ENCODE measurements at regions not wholly inside any gene's neighbourhood (a gene's known extent, or its start where the extent isn't known, plus 50 kb on each side); places are given as distances from the start of the nearest gene placed in this dataset.
"Not testable (repeated sequence)": the region's sequence is repeated elsewhere in the genome, so short reads cannot be mapped to it uniquely, and the experiment has no call there.

DNA sequence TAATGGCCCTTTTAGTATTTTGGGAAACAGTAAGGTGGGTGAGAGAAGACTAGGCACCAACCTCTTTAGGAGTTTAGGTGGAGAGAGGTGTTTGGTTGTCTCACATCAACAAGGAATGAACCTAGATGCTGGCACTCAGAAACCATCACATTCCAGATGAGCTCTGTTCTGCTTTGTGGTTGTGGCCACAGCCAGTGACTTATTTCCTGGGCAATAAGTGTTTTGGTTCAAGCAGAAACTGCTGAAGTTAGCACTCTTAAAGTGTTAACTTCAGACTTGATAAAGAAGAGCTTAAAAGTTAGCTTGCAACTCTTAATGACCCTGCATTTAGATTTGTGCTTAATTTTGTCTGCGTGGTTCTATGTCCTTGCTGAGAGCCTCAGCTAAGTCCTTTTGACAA is 929.2 kb downstream of the SLC4A3 start:
- DNase-seq (ENCODE audit: low spot score): no peak

DNA sequence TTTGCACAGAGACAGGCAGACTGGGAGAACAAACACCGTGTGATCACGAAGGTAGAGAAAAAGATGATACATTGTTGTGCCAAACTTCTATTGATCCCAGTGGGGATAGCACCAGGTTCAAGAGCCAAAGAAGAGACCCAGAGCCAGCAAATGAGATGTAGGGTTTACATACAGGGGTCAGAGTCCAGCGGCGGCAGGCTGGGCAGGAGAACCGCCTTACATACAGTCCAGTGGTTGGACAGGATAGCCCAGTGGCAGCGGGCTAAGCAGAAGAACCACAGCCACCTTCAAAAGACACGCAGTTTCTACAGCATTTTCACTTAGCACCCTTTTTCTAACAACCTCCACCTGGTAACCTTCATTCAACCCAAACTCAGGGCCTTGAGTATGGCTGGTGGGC is 932.8 kb downstream of the SLC4A3 start:
- DNase-seq (ENCODE audit: low spot score): no peak

DNA sequence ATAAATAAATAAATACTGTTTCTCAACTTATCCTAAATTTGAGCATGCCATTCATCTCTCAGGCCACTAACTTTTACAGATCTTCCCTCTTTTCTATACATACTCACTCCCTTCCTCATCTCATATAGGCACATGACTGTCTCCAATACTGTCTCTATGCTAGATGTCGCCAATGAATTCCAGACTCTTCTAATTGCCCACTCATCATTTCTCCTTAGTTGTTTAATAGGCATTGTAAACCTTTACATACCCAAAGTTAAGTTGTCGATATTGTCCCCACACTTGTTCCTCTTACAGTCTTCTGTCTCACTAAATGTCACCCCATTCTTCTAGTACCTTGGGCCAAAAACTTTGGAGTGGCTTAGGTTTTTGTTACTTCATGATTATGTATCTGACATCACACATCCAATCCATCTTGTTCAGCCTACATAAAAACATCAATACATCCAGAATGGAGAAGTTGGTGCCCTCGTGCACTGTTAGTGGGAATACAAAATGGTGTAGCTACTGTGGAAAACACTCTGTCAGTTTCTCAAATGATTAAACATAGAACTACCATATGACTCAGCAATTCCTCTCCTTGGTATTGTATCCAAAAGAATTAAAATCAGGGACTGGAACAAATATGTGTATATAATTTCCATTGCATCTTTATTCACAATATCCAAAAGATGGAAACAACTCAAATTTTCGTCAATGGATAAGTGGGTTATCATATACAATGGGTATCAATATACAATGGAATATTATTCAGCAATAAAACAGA is 935.1 kb downstream of the SLC4A3 start:
- DNase-seq (ENCODE audit: low spot score): no peak

DNA sequence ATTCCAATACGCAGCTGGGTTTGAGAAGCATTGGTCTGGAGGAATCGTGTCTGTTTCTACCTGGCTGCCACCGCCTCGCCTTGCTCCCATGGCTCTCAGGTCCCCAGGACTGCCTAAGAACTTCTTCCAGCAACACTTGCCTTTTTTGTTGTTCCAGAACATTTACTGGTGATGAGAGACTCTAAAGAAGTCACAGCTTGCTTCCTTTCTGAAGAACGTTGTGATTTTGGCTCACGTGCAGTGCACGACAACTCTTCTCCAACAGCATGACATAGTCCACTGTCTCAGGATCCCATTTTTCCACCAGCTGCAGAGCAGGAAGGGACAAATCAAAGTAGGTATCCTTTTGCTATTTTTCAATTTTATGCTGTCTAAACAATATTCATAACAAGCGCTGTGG is 940.9 kb downstream of the SLC4A3 start:
- no peak for DNase-seq (ENCODE audit: low spot score)

DNA sequence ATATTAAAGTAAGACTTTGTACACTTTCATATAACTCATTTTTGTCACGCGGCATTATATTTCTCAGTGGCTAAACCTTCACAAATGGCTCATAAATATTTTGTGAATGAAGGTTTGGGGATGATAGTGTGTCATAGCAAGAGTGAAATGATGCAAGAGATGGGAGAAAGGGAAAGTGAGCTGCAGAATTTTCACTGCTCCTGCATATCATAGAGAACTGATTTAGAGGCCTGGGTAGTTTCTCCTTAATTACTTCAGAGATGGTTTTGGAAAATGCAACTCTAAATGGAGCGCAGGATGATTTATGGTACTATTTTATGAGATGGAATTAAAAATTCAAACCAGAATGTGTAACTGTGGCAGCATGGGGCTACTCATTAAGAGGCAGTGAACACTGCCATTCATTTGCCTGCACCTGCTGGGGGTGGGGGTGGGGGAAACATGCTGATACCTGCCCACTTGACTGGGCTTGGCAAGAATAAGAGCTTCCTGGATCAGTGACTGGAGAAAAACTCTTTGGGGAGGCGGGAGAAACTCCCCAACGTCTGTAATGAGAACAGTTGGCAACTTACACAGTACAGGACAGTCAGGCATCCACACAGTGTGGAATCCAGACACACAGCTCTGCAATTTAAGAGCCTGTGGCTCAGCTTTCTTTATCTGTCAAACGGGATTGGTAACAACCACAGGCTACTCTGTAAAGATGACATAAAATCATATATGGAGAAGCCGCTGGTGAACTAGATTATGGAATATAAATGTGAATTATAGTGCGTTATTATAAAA is 941.9 kb downstream of the SLC4A3 start:
- DNase-seq (ENCODE audit: low spot score): no peak

DNA sequence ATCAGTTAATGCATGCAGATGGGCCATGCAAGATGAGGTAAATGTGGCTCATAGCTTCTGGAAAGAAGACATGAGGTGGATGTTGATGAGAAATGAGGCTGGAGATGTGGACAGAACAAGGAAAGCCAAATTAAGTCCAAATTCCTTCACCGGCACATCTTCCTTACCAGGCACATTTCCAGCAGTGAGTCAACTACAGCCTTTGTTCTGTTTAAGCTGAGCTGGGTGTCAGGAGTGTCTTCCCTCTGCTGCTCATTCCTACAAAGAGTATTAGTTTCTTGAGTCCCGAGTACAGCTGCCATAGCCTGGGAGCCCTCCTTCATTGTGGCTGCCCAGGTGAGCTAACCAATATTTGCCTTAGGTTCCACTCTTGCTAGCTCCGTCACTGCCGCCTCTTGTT is 945.0 kb downstream of the SLC4A3 start:
- DNase-seq (ENCODE audit: low spot score): no peak

DNA sequence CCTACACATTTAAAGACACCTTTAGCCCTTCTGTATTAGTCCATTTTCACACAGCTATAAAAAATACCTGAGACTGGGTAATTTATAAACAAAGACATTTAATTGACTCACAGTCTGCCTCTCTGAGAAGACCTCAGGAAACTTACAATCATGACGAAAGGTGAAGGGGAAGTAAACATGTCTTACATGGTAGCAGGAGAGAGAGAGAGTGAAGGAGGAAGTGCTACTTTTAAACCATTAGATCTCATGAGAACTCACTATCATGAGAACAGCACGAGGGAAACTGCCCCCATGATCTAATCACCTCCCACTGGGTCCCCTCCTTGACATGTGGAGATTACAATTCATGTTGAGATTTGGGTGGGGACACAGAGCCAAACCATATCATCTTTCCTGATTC is 946.6 kb downstream of the SLC4A3 start:
- DNase-seq (ENCODE audit: low spot score): no peak

DNA sequence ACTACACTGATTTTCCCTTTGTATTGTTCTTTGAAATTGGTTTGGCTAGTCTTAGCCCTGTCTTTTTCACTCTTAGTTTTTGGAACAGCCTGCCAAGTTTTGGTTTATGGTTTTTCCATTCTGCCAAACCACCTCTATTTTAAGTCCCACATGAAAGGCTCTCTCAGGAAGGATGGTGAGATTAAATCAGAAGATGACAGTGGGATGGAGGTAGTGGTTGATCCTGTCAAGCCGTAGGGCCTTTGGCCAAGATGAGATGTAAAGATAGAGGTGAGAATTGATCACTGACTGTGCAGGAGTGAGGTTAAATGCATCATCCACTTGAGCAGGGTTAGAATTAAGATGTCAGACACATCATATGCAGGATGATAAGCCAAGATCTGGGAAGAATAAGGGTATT is 948.5 kb downstream of the SLC4A3 start:
- DNase-seq (ENCODE audit: low spot score): no peak

DNA sequence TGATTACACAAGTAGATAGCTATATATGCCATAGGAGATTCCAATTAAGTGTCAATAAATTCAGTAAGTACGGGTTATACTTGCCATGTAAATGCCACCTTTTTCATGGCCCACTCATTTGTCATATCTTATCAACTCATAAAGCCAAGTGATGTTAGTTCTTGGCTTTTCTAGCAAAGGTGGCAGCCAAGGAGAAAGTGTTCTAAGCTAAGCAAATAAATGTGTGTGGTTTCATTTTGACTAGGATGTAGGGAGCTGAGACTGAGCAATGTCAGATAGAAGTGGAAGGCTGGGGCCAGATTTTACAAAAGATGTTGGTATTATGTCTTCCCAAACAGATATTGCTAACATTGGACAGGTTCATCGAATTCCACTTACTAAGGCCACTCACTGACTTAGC is 952.0 kb downstream of the SLC4A3 start:
- no peak for DNase-seq (ENCODE audit: low spot score)

DNA sequence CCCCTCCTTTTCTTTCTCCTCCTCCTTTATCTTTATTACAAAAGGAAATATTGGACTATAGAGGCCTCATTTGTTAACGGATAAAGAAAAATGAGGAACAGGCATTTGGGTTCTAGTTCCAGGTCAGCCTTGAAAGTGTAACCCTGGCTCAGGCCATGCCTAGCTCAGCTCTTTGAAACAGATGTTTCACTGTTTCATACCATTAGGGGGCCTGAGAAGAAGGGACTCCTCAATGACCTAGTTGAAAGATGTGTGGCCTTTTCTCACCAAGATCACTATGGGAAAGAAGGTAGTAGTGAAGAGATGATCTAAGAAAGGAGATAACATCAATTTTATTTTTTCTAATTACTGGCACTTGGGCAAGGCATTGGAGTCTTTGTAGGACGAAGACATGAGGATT is 952.7 kb downstream of the SLC4A3 start:
- peak; percentile 25 for DNase-seq (ENCODE audit: low spot score)

DNA sequence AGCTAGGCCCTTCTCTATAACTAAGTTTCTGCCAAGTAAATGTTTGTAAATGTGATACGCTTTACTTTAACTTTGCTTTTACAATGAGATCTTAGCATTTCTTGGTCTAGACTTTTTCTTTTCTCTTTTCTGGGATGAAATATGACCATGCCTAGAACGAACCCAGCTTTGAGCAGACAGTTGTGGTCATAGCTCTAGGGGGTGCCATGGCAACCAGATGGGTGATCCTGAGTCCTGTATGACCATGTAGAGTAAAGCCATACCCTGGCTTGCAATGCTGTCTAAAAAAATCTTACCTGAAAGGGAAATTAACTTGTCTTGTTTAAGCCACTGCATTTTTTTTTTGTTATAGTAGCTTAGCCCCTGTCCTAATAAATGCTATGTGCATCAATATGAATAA is 956.3 kb downstream of the SLC4A3 start:
- no peak for DNase-seq (ENCODE audit: low spot score)

DNA sequence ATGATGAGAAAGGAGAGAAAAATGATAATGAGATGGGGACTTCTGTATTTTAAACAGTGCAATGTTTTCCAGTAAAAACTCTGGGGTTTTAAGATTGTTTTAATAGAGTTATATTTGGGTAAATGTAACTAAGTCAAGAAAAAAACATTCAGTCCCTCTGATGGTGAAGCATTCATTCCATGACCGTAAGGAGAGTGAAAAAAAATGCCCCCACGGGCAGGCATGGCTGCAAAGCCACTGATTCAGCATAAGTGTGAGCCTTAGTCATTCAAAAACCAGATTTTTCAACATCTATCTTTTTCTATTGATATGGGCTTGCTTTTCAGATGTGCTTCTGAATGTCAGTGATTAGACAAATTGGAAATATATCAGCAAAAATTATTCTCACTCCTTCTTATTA is 957.8 kb downstream of the SLC4A3 start:
- DNase-seq (ENCODE audit: low spot score): no peak

DNA sequence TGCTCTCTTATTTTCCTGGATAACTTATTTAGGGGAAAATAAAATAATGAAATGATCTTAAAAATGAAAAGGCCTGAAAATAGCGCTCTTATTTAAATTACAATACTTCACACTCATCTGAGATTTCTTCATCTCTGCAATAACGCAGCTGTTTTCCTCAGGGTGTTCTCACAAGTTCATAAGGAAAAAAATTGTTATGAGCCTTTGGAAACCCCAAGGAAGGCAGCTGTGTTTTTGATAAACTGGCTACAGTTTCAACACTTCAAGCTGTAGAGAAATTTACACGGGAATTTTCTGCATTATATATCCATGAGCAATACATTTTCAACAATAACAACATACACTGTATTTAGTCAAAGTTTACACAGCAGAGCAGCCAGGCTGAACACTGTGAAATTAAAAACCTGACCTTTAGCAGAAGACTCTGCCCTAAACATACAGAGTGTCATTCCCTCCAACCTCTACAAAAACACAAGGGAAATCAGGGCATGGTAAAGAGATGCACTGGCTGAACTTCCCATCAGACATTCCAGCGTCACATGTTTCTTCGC is 959.6 kb downstream of the SLC4A3 start:
- DNase-seq (ENCODE audit: low spot score): no peak

DNA sequence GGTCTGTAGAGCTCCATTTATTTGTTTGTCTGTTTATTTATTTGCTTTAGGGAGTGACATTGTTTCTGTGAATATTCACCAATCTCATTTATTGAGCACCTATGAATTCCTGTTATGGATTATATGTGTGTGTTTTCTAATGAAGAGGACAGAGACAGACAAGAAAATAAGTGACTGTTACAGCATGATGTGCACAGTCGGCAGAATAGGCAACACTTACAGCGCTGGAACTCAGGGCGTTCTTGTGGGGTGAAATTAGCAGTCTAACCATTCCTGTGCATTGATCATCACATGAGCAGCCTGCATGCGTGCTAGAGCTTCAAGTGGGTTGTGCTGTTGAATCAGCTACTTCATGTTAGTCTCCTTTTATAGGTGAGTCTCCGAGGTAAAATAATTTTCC is 960.7 kb downstream of the SLC4A3 start:
- no peak for DNase-seq (ENCODE audit: low spot score)

DNA sequence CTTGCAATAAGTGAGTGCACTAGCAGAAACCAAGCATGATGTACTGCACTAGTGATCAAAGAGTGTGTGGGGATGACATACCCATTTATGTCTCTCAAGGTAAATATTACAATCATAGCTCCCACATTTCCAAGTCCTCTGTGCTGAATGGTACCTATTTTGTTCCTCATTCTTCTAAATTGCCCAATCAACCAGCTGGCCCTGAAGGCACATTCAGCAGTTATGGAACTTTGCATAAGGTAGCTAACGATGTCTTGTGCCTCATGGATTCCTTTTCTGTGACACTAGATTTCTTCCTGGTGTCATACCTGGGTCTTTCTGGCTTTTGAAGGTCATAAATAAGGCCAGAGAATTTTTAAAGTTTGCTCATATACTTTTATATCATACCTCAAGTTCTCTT is 963.0 kb downstream of the SLC4A3 start:
- DNase-seq (ENCODE audit: low spot score): no peak

DNA sequence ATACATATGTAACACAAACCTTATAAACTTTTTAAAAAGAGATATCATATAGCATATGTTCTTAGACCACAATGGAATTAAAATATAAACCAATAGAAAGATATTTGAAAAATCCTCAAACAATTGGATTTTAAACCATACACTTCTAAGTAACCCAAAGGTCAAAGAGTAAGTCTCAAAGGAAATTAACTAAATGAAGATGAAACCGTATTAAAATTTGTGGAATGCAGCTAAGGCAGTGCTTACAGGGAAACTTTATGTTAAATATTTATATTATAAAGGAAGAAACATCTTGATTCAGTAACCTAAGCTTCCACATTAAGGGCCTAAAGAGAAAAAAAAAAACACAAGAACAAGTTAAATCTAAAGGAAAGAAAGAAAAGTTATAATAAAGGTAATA is 966.1 kb downstream of the SLC4A3 start:
- no peak for DNase-seq (ENCODE audit: low spot score)

DNA sequence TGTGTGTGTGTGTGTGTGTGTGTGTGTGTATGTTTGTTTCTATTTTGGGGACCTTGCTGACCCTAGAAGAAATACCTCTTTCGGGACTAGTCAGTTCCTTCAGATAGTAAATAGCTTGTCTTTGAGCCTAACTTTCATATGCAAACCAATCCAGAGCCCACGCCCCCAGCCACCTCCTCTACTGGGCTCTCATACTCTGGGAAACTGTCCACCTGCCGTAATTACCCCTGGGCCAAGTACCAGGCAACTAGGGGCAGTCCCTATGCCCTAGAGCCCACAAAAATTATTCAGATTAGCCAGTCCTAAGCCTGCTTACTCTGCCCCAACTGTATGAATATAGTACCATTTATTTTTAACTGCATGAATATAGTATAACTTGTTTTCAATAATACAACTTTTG is 970.4 kb downstream of the EPHA4 start:
- peak; percentile 14 for DNase-seq (ENCODE audit: low spot score)

DNA sequence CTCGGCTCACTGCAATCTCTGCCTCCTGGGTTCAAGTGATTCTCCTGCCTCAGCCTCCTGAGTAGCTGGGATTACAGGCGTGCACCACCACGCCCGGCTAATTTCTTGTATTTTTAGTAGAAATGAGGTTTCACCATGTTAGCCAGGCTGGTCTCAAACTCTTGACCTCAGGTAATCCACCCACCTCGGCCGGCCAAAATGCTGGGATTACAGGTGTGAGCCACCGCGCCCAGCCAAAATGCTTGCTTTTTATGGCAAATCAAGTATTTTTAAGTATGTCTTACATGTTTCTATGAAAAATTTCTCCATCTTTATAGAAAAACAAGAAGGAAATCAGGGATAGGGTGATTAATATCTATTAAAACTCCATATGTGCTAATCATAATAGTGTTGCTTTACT is 959.1 kb downstream of the EPHA4 start:
- DNase-seq (ENCODE audit: low spot score): not testable (repeated sequence)

DNA sequence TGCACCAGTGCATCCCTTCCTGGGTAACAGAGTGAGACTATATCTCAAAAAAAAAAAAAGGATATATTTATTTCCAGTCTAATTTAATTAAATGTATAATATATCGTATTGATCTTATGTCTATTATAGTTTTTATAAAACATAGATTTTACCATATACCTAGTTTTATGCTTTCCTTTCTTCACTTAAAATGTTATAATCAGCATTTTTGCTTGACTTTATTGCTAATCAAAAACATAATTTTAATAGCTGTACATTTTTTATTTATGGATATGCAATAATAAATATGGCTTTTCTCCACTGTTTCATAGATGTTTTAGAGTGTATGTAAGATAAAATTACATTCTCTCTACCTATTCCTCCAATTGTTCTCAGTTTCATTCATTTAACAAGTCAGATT is 958.0 kb downstream of the EPHA4 start:
- DNase-seq (ENCODE audit: low spot score): no peak

DNA sequence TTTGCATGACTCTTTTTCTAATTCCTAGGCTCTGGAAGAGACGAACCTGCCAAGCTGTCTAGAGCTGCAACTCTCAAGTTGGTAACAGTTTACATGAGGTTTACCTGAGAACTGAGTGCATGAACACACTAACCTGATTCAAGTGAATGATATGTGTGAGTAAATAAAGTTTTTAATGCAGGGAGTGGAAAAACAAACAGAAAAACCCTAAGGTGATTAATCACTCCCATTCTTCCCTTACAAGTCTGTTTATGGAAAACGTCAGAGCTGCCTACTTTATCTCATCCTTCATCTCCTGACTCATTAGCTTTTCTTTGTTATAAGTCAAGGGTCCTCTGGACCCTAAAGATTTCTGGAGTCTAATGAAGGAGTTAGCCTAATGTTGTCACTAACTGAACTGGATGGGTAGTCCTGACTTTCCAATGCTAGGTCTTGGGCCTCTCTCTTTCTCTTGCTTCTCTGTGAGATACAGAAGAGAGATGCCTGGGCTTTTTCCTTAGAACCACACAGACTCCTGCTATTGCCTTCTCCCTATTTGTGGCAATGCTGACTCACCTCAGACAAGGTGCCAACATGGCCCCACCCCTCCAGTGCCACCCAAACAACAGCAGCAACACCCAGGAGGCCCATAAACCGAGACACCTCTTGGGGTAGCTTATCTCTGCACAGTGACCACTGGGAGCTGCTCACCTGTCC is 952.4 kb downstream of the EPHA4 start:
- no peak for DNase-seq (ENCODE audit: low spot score)

DNA sequence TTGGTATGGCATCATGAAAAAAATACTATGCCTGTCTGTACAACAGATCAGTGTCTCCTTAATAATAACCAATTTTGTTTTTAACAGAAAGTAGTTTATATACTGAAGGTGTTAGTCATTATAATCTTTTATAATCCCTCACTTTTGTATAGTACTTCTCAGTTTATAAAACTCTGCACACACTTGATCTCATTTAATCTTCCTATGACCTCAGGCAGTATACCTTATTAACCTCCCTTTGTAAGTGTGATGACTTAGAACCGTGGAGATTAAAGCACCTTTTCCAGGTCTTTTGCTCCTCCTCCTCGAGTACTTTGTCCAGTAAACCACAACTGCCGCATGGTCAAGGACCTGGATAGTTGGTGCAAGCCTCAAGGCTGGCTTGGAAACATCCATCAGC is 945.5 kb downstream of the EPHA4 start:
- no peak for DNase-seq (ENCODE audit: low spot score)

DNA sequence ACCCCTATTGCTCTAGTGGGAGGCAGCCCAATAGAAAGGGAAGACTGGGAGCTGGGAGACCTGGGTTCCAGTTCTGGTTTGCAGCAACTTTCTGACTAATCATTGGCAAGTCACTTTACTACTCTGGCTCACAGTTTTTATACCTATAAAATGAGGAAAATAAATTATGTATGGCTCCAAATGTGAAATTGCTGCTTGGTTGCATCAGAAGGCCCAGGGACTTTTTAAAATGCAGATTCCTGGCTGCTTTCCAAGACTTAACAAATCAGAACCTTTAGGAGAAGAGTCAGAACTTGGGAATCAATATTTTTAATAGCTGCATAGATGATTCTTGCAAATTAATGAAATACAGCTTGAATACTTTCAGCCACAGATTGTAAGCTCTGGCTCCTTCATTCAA is 943.9 kb downstream of the EPHA4 start:
- DNase-seq (ENCODE audit: low spot score): no peak

DNA sequence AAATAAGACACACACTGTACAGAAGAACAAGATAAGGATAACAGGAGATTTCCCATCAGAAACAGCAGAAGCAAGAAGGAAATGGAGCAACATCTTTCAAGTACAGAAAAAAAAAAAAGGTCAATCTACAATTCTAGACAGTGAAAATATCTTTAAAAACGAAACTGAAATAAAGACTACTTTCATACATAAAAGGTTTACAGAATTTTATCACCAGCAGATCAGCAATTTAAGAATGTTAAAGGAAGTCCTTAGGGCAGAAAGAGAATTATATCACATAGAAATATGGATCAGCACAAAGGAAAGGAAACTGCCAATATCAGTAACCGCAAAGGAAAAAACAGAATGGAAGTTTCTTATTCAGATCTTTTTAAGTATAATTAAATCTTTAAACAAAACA is 931.0 kb downstream of the EPHA4 start:
- DNase-seq (ENCODE audit: low spot score): no peak

Measured in iPS-NIHi11 (cell line).